HS-5 (cell line): ENCODE measurements at regions not wholly inside any gene's neighbourhood (a gene's known extent, or its start where the extent isn't known, plus 50 kb on each side); places are given as distances from the start of the nearest gene placed in this dataset.
A peak's percentile ranks its signal among the peaks of the same experiment; 100 is the strongest.

Source experiments
- DNase-seq: peaks from one replicate; pipeline ENCODE4 v3.0.0-alpha.2; 2012; ENCODE audit warnings: low read depth

DNA sequence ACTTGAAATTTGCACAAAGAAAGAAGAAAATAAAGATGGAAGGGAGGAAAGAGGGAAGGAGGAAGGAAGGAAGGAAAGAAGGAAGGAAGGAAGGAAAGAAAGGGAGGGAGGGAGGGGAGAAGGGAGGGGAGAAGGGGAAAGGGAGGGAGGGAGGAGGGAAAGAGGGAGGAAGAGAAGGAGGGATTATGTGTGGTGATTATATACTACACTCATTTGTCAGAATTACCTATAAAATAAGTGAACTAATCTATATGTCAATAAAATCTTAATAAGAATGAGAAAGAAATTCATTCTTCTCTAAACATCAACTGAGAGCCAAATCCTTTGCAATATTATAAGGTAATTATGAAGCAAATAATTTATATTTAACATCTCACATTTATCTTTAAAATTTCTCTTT, 77.9 kb upstream of the TFAP2D start:
- DNase-seq: no peak

DNA sequence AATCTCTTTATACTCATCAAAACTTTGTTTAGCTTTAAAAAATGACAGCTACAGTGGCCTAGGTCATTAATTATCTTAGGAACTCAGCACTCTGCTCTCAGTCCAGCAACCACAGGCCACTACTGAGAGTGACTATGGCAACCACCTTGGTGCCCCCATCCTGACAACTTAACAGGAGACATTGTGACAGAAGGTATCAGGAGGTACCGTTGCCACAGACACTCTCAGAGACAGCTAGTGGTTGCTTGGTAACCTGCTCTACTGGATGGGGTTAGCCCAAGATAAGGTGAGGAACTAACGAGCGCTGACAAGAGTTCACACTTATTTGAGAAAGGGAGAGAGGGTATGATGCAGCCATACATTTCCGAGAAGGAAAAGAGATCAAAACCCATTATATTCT, 76.1 kb upstream of the TFAP2D start:
- DNase-seq: no peak

DNA sequence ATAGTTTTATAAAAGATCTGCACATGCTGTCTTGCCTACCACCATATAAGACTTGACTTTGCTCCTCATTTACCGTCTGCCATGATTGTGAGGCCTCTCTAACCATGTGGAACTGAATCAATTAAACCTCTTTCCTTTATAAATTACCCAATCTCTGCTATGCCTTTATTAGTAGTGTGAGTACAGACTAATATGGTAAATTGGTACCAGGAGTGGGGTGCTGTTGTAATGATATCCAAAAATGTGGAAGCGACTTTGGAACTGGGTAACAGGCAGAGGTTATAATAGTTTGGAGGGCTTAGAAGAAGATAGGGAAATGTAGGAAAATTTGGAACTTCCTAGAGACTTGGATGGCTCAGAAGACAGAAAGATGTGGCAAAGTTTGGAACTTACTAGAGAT, 64.2 kb upstream of the TFAP2D start:
- DNase-seq: no peak

DNA sequence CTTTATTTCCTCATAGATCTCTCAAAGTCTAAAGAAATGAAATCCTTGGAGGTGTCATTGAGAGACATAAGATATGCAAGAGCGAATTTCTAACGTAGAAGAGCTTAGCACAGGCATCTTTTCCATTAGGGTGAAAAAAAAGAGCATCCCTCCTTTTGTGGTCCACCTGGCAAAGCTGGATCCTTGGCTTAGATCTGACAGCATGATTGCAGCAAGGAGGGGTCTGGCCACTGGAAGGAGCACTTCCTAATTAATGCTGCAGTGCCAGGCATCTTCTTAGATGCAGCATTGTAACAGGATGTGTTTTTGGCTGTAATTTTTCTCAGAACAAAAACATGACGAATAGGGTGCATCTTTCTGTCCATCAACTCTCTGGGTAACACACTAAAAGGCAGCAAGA, 60.1 kb upstream of the TFAP2D start:
- DNase-seq: no peak

DNA sequence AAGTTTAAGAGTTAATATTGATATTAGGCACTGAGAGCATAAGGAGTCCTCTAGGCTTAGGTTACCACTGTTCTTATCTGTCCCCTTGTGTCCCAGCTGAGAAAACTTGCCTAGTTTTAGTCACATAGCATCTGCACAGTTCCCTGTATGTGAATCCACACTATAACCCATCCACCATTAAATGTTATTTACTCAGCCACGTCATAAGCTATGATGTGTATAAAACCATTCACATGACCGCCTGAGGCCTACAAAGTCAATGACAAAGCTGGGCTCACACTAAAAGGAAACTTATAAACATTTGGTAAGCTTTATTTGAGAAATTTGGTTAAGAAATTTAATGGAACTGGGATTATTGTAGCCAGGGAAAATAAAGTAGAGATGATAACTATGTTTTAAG, 59.2 kb upstream of the TFAP2D start:
- no peak for DNase-seq

DNA sequence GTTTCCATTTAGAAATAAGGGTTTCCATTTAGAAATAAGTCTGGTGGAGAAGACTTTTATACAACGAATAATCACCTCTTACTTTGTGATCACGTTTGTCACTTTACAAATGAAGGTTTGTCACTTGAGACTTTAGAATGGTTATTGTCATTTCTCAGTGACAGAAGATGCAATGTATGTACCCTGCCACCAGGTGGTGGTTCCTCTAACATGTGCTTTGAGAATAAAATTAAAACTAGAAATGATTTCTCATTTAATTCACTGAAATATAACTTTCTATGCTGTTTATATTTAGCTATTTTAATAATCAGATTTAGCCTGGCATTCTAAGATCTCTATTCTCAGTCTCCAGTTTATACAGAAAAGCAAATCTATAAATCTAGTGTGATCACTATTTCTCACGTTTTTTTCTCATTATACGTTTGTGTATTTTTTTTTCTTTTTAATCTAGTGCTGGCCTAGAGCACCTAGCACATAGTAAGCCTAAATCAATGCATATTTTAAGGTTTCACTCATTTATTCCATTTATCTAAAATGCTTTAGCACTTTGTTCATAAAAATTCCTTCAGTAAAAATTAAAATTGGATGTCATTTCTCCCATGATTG, 57.4 kb upstream of the TFAP2D start:
- DNase-seq: no peak

DNA sequence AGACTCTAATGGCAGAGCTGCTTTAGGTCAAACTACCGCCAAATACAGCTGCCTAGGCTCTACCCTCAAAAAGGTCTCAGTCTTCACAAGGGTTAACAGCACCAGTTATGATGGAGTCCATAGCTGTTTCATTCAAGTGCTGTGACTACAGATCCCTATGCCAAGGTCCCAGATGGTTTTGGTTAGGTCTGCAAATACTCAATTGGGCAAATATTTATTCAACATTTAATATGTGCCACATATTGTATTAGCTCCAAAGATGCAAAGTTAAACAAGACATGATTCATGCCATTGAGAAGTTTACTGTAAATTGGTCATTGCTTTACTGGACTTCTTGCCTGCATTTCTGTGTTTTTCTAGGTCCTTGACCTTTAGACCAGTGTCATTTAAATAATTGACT, 55.8 kb upstream of the TFAP2D start:
- DNase-seq: no peak

DNA sequence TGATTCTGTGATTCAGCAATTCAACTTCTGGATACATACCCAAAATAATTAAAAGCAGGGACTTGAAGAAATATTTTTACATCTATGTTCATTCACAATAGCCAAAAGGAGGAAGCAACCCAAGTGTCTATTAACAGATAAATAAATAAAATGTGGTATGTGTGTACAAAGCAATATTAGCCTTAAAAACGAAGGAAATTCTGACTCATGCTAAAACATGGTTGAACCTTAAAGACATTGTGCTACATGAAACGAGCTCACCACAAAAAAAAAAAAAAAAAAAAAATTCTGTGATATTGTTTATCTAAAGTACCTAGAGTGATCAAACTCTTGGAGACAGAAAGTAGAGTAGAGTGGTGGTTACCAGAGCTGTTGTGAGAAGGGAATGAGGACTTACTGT, 54.8 kb upstream of the TFAP2D start:
- DNase-seq: no peak

DNA sequence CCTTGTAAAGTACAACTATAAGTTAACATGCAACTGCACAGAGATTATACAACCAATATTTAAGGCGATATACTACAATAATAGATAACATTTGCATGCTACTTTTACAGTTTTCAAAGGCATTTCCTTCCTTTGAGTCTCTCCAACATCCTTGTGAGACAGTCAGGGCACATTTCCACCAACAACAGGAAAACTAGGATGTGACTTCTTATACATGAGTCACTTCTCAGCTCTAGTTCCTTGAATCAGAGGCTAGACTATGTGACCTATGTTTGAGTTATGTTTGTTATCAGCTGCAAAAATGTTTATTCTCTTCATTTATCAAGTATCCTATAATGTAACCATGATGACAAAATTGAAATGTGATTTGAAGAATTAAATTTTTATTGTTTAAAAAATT, 51.7 kb upstream of the TFAP2D start:
- DNase-seq: peak; percentile 53
